Rectal smooth muscle tissue (tissue), 1 donor: ENCODE measurements at regions not wholly inside any gene's neighbourhood (a gene's known extent, or its start where the extent isn't known, plus 50 kb on each side); places are given as distances from the start of the nearest gene placed in this dataset.

Experiments used
- H3K27ac ChIP-seq: one replicate; pipeline ENCODE4 v1.7.0; 2013; ENCODE audit warnings: low read depth, low read length, inconsistent platforms
- H3K27me3 ChIP-seq: one replicate; pipeline ENCODE4 v1.7.0; 2013; ENCODE audit warnings: low read length; ENCODE audit not compliant: control insufficient read depth, insufficient read depth
- H3K36me3 ChIP-seq: one replicate; pipeline ENCODE4 v1.7.0; 2013; ENCODE audit warnings: low read length; ENCODE audit not compliant: control insufficient read depth, insufficient read depth
- H3K4me1 ChIP-seq: one replicate; pipeline ENCODE4 v1.7.0; 2013; ENCODE audit warnings: low read length; ENCODE audit not compliant: control insufficient read depth, insufficient read depth
- H3K4me3 ChIP-seq: one replicate; pipeline ENCODE4 v1.7.0; 2013; ENCODE audit warnings: low read length
- H3K9ac ChIP-seq: one replicate; pipeline ENCODE4 v1.7.0; 2013; ENCODE audit warnings: low read length

DNA sequence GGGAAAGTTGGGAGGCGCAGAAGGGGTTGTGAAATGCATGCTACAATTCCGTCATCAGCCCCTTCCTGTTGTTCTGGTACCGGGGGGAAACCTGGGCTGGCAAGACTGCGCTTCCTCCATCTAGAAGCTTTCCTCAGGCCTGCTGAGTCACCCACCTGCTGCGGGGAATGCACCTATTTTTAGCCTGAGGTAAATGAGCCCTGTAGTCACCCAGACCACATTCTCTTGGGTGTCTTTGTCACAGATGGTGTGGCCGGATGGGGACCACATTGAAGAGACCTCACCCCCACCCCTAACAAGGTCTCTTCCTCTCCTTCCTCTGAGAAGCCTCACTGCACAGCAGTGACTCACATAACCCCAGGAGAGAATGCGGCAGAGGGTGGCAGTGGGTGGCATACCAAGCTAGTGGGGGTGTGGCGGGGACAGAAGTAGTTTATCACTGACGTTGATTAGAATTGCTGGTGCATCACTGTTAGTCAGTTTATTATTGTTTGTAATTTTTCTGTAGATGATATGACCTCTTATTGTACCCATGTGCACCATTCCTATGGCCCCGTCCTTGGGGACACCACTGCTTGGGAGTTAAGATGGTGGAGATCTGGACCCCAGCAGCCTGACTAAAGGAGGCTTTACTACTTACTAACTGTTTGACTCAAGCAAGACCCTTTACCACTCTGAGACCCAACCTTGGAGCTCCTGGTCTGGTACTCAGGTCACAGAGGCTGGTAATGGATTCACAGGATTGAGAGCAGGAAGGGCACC, 83.0 kb upstream of the DUSP5 start:
- H3K27me3 ChIP-seq, result no peaks in the 10 kb centered on the region
- no peak overlapping the region for H3K9ac ChIP-seq
- no peak overlapping the region for H3K27ac ChIP-seq
- no peak overlapping the region for H3K4me3 ChIP-seq
- H3K36me3 ChIP-seq, result no peaks in the 10 kb centered on the region
- peaks cover 13% of the 10 kb centered on the region for H3K4me1 ChIP-seq

DNA sequence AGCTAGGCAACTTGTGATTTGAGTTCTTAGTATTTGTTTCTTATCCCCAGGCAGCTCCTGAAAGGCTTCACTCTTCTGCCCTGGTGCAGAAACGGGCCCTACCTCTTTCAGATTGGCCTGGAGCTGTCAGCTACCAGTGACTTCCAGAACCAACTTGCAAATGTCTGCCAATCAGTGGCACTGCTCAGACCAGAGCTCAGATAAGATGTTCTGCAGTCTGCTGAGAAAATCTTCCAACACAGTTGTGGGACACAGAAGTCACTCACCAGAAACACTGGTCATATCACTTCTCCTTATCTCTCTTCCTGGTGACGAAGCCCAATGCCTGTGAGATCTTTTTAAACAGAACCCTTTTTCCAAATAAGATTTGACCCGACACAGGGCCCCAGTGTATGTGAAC, 81.9 kb upstream of the DUSP5 start:
- Histone ChIP-seq H3K9ac (no peak overlapping the region), H3K27me3 (no peaks in the 10 kb centered on the region), H3K4me3 (no peak overlapping the region), H3K27ac (no peak overlapping the region), H3K4me1 (peaks cover 5% of the 10 kb centered on the region), H3K36me3 (no peaks in the 10 kb centered on the region)

DNA sequence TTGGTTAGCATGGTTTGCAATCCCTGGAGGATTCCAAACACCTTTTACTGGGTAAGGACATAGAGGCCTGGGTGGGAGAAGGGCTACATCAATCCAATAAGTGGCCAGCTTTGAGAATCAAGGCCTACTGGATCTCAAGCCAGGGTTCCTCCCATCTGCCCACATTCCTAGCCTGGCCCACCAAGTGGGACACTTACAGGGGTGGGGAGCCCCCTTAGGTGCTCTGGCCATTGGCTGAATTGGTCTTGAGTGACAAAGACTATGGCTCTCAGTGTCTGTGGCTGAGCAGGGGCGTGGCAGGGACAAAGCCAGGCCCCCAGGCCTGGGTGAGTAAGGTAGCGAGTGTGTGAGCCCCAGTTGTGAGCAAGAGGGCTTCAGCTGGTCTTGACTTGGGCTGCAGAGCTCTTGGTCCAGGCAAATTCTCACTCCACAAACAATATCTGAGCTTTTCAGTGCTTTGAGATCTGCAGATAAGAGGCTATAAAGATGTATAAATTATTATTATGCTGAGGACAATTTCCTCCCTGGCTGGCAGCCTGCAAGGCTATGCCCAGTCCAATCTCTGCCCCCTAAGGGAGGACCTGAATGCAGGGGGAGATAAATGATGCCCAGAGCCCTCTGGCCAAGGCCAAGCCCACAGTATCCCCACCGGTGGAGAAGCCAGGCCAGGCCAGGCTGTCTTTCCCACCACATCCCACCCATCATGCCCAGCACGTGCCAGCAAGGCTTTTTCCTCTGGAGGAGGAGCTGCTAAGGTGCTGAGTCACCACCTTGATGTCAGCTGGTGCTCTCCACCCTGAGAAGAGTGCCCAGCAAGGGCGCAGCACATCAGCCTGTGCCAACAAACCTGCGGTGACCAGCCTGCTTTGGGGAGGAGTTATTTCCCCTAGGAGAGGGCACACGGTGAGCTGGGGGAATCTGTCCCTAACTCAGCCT, 80.7 kb upstream of the DUSP5 start:
- no peak overlapping the region for H3K27ac ChIP-seq
- no peak overlapping the region for H3K4me3 ChIP-seq
- H3K27me3 ChIP-seq, result no peaks in the 10 kb centered on the region
- no peaks in the 10 kb centered on the region for H3K4me1 ChIP-seq
- no peak overlapping the region for H3K9ac ChIP-seq
- no peaks in the 10 kb centered on the region for H3K36me3 ChIP-seq

DNA sequence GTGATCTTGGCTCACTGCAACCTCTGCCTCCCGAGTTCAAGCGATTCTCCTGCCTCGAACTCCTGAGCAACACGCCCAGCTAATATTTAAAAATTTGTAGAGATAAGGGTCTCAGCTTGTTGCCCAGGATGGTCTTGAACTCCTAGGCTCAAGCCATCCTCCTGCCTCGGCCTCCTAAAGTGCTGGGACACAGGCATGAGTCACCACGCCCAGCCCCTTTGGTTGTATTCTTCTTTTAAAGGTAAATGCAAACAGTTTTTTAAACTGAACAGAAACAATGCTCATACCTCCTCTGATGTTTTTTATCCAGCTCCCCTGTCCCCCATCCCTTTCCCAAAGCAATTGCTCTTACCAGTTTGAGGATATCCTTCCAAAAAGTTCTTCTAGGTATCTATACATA, 79.5 kb upstream of the DUSP5 start:
- no peaks in the 10 kb centered on the region for H3K27me3 ChIP-seq
- no peaks in the 10 kb centered on the region for H3K36me3 ChIP-seq
- no peak overlapping the region for H3K9ac ChIP-seq
- no peak overlapping the region for H3K27ac ChIP-seq
- no peaks in the 10 kb centered on the region for H3K4me1 ChIP-seq
- H3K4me3 ChIP-seq, result no peak overlapping the region

DNA sequence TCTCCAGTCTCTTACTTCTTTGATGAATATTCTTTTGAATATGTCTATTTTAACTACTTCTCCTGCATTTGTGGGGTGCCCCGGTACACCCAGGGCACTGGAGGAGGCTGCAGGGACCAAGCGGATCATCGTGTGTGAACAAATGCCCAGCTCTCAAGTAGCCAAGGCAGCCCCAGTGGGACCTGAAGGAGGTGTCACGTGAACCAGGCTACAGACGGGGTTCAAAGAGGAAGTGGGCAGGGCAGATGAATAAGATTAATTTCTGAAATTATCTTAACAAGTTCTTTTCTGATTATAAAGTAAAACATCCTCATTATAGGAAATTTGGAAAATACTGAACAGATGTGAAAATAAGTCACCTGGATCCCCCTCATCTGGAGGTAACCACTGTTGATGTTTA, 78.4 kb upstream of the DUSP5 start:
- Histone ChIP-seq H3K4me1 (no peaks in the 10 kb centered on the region), H3K36me3 (no peaks in the 10 kb centered on the region), H3K27ac (no peak overlapping the region), H3K27me3 (no peaks in the 10 kb centered on the region), H3K9ac (no peak overlapping the region), H3K4me3 (no peak overlapping the region)

DNA sequence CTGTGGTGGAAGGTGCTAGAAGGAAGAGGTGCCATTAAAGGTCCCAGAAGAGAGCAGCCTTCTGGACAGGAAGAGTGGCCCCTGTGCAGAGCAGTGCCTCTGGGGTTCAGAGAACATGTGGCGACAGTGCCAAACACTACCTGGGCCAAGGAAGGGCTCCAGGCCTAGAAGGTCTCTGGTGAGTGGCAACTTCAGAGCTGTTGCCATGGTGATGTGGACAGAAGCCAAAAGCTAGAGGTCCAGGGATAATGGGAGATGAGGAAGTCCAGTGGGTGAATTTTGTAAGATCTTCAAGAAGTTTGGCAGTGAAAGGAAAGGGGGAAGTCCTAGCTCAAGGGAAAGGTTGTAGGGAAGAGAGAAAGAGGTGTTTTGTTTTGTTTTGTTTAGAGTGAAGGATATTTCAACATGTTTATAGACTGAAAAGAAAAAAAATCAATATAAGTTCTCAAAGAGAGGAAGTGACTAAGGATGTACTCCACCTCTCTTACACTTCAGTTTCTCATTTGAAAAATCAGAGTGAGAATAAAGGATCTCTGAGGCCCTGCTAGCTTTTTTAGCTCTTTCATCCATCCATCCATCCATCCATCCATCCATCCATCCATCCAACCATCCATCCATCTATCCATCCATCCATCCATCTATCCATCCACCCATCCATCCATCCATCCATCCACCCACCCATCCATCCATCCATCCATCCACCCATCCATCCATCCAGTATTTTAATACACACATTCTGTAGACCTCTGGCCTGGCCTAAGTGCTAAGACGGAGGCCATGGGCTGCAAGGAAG, 77.1 kb upstream of the DUSP5 start:
- H3K27me3 ChIP-seq, result no peaks in the 10 kb centered on the region
- H3K36me3 ChIP-seq, result no peaks in the 10 kb centered on the region
- H3K4me1 ChIP-seq, result no peaks in the 10 kb centered on the region
- H3K9ac ChIP-seq, result no peak overlapping the region
- H3K27ac ChIP-seq, result no peak overlapping the region
- H3K4me3 ChIP-seq, result no peak overlapping the region

DNA sequence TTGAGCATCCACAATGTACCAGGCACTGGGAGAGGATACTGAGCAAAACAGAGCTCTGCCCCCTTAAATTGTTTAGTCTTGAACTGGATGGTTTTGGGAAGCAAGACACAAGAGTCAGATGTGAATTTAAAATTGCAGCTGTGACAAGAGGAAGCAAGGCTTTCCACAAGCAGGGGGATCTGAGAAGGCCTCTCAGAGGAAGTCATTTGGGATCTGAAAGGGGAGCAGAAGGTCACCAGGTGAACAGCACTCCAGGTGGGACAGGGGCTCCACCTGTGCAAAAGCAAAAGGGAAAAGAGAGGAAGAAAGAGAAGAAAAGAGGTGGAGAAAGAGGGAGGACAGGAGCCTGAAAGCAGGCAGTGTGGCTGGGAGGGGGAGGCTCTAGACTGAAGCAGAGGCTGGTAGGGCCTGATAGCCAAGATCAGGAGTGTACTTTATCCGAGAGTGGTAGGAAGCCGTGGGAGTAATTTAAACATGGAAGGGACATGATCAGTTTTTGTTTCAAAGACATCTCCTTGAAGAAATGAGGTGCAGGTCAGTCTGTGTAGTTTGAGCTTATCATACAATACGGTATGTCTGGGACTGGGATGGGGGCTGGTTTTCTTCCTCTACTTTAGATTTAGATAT, 76.1 kb upstream of the DUSP5 start:
- Histone ChIP-seq H3K27ac (no peak overlapping the region), H3K36me3 (no peaks in the 10 kb centered on the region), H3K9ac (no peak overlapping the region), H3K4me3 (no peak overlapping the region), H3K27me3 (no peaks in the 10 kb centered on the region), H3K4me1 (no peaks in the 10 kb centered on the region)

DNA sequence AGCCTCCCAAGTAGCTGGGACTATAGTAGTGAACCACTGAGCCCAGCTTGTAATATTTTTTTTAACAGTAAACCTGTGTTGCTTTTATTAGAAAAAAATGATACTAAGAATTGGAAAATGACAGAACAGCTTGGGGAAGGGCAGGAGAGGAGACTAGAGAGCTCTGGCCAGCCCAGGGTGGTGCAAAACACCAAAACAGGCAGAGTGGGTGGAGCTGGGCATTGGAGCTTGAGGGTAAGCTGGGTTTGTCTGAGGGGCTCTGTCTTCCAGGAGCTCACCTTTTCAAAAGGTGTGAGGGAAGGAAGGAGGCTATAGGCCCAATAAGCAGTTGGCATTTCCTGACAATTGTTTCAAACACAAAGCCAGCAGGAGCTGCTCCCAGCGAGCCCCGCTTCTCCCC, 75.2 kb upstream of the DUSP5 start:
- H3K4me3 ChIP-seq, result no peak overlapping the region
- no peaks in the 10 kb centered on the region for H3K36me3 ChIP-seq
- no peak overlapping the region for H3K9ac ChIP-seq
- H3K27ac ChIP-seq, result no peak overlapping the region
- no peaks in the 10 kb centered on the region for H3K4me1 ChIP-seq
- no peaks in the 10 kb centered on the region for H3K27me3 ChIP-seq

DNA sequence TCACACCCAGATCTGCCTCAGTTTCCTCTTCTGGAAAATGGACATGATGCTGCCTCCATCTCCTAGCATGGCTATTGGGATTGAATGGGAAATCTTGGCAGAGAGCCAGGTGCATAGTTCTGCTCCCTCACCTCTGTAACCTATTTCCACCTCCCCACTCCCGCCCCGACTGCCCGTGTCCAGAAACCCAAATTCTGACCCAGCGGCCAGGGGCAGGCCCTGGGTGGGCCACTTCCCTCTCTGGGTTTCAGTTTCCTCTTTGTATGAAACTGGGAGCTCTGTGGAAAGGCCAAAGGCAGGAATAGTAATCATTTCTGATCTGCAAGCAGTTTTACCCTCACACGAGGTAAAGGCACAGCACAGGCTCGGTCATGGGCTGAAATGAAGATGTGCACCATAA, 74.1 kb upstream of the DUSP5 start:
- no peak overlapping the region for H3K9ac ChIP-seq
- H3K27ac ChIP-seq, result no peak overlapping the region

DNA sequence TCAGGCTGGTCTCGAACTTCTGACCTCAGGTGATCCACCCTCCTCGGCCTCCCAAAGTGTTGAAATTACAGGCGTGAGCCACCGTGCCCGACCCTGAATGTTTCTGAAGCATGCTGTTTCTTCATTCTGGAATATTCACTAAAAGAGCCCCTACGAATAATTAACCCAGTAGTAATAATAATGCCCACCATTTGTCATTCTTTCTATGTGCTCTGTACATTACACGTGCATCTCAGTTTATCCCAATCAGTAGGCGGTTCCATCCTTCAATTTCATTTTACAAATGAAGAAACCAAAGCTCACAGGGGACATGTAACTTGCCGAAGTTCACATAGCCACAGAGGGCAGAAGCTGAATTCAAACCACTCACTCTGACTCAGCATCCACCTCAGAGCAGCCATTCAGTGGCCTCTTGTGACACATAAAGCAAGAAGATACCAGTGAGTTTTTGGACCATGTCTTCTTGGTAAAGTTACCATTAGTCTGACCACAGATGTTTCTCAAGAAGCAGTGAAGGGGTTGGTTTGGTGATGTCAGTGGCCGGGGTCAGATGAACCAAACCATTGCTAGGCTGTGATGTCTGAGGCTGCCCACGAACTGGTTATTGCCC, 71.9 kb upstream of the DUSP5 start:
- Histone ChIP-seq H3K36me3 (no peaks in the 10 kb centered on the region), H3K4me1 (no peaks in the 10 kb centered on the region), H3K27me3 (no peaks in the 10 kb centered on the region), H3K27ac (no peak overlapping the region), H3K4me3 (no peak overlapping the region), H3K9ac (no peak overlapping the region)

More for the DNA sequence above, 74.1 kb upstream of the DUSP5 start:
- Histone ChIP-seq H3K36me3 (no peaks in the 10 kb centered on the region), H3K4me3 (no peak overlapping the region), H3K27me3 (no peaks in the 10 kb centered on the region), H3K4me1 (no peaks in the 10 kb centered on the region)

DNA sequence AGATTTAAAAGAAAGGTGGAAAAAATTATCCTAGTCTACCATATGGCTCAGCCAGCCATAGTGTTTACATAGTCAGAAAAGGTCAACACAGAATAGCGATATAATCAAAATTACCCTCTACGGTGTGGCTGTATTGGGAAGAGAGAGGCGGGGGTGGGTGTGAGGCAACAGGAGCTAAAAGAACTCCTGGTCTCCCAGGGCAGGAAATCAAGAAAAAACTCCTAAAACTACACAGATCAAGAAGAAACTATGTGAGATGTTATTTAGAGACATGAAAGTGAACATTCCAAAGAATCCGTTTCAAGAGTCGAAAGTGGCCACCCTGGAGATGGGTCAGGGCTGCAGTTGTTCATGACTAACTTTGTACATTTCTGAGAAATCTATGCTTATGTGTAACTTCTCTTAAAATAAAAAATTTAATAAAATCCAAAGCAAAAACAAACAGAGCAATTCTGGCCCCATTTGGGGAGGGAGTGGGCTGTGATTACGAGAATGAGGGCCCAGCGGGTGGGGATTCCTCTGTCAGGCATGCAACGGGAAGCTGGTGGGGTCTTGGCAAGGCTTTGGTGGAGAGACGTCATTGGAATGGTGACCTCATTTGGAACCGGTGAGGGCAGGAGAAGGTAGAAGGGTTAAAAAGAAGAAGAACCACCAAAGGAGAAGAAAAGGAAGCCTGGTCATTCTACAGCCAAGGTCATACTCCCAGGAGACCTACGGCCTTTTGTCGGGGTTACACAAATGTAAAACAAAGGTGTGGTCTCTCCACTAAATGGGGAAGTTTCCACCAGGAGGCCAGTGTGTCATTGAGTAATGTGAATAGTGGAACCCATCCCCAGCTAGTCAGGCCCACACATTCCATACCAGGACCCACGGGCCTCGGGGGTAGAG, 71.2 kb upstream of the DUSP5 start:
- Histone ChIP-seq H3K4me3 (no peak overlapping the region), H3K27me3 (no peaks in the 10 kb centered on the region), H3K27ac (no peak overlapping the region)

More for the DNA sequence above, 71.2 kb upstream of the DUSP5 start:
- Histone ChIP-seq H3K4me1 (no peaks in the 10 kb centered on the region), H3K36me3 (no peaks in the 10 kb centered on the region), H3K9ac (no peak overlapping the region)
